Pancreas (tissue), 10 donors: ENCODE measurements at regions not wholly inside any gene's neighbourhood (a gene's known extent, or its start where the extent isn't known, plus 50 kb on each side); places are given as distances from the start of the nearest gene placed in this dataset.

Experiments used
- ATAC-seq, 4 donors: fragments of 200-7000 bp; cut with Tn5 transposase; one replicate each; pipeline versions ENCODE4 v1.8.0 to v1.9.1; 2020; ENCODE audit warnings: mild to moderate bottlenecking in 4 of 4, moderate library complexity in 4 of 4
- DNase-seq, 6 donors: peaks; one replicate each; pipeline ENCODE4 v3.0.0-alpha.2; 2020
- FAIRE-seq: peaks from 2 replicates; lab custom pipeline; 2012; peaks lifted over from hg19 to GRCh38; lab: Jason Lieb, UNC
- H3K27ac ChIP-seq, 4 donors: fragments of 200-600 bp; sonication (generic); 1 replicate in 3 of 4; 2 replicates in 1 of 4; pipeline versions ENCODE4 v1.5.0 to v1.8.0; 2020
- H3K27me3 ChIP-seq, 4 donors: fragments of 200-600 bp; one replicate each; pipeline ENCODE4 v1.8.0; 2021
- H3K36me3 ChIP-seq, 3 donors: fragments of 200-600 bp; sonication (generic) in 1 of 3; one replicate each; pipeline versions ENCODE4 v1.5.0 to v1.8.0; 2020 to 2021
- H3K4me1 ChIP-seq, 3 donors: fragments of 200-600 bp; one replicate each; pipeline ENCODE4 v1.8.0; 2021
- H3K4me3 ChIP-seq, 4 donors: fragments of 200-600 bp; sonication (generic) in 2 of 4; one replicate each; pipeline versions ENCODE4 v1.5.0 to v1.8.0; 2020 to 2021
- H3K9me3 ChIP-seq, 4 donors: fragments of 200-600 bp; one replicate each; pipeline ENCODE4 v1.8.0; 2021
- WGBS, 2 donors: extraction: QIAGEN DNeasy Blood & Tissue Kit; methylation state at CpG; one replicate each; pipeline ENCODE4 v1.1.7; 2013; 5-methylcytosine and 5-hydroxymethylcytosine counted together
- intact Hi-C, 3 donors: fragments of 100-400 bp; cut with DNase I; formaldehyde crosslinking; loops; one replicate each; pipeline versions ENCODE4 v1.11.1 to v1.14.2; 2022
- TF ChIP-seq, protein P1 (sequence below), 4 donors: fragments of 200-600 bp; sonication (generic) in 3 of 4; IDR thresholded peaks; one replicate each; pipeline versions ENCODE4 v1.5.0 to v1.8.0; 2021; ENCODE audit warnings: antibody characterized with exemption in 4 of 4
- donor health status: healthy with polysubstance abuse.
- donor health status: DM: no; HTN: no; CAD: no; lungs with moderate emphysema.
- donor health status: DM: no; HTN: no; CAD: no.
- donor health status: control.
- donor health status: control.
- donor health status: Bipolar disorder and iron deficiency.
- donor health status: DM: yes; HTN: yes; CAD: no.
- donor health status: DM: no; HTN: no; CAD: no.
- donor health status: DM: no; HTN: no; CAD: no.
- donor health status: DM: yes; HTN: yes; CAD: no.

DNA sequence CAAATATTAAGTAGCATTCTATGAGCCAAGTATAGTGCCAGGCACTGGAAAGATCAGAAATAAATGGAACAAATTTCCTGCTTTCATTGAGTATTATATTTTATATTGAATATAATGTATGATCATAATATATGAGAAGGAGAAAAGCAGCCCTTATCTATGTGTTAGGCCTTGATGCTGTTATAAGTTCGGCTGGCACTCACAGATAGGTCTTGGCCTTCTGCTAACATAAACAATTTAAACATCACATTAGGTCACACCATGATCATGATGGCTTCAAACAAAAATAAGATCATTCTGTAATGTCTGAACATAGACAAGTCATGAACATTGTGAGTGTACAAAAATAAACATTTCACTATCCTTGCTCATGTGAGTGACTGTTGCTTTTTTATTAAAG lies 584.0 kb upstream of the ZNF385D start:
- no peak for FAIRE-seq
- no peaks in the 10 kb centered on the region for H3K36me3 ChIP-seq
- intact Hi-C loops, result no loop called here
- no peak overlapping the region for H3K4me3 ChIP-seq
- no peak for DNase-seq
- H3K27ac ChIP-seq, result no peak overlapping the region
- no peak for ATAC-seq
- no peaks in the 10 kb centered on the region for H3K27me3 ChIP-seq
- TF ChIP-seq, protein P1, sequence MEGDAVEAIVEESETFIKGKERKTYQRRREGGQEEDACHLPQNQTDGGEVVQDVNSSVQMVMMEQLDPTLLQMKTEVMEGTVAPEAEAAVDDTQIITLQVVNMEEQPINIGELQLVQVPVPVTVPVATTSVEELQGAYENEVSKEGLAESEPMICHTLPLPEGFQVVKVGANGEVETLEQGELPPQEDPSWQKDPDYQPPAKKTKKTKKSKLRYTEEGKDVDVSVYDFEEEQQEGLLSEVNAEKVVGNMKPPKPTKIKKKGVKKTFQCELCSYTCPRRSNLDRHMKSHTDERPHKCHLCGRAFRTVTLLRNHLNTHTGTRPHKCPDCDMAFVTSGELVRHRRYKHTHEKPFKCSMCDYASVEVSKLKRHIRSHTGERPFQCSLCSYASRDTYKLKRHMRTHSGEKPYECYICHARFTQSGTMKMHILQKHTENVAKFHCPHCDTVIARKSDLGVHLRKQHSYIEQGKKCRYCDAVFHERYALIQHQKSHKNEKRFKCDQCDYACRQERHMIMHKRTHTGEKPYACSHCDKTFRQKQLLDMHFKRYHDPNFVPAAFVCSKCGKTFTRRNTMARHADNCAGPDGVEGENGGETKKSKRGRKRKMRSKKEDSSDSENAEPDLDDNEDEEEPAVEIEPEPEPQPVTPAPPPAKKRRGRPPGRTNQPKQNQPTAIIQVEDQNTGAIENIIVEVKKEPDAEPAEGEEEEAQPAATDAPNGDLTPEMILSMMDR (IDR thresholded peaks at IDR 0.05), result no peak
- H3K4me1 ChIP-seq, result no peaks in the 10 kb centered on the region
- H3K9me3 ChIP-seq, result no peaks in the 10 kb centered on the region
- 35 to 50% methylated on average over 1 of the region's 1 CpG for WGBS, 2 donors

DNA sequence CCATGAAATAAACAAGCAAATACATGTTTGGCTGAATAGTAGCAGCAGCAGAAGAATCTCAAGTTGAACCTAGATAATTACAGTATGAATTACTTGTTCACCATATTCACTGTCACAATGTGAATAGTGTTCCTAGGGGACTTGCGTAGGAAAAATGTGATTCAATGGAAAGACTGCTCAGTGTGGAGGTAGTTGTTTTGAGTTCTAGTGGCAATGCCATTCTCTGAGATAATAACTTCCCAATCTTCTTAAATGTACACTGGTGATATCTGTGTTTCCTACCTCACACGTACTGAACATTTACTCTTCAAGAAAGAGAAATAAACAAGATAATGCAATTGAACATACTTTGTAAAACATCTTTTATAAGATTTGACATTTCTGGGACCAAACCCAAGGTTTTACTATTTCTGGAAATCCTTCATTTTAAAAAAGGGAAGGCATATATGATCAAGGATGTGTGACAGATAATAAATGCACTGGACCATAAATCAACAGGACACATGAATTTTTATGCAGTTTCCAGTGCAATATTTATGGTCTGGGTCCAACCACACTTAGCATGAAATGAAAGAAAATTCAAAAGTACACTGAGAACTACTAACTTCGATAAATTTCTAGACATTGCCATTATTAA lies 598.3 kb upstream of the ZNF385D start:
- no peak for FAIRE-seq
- no peak for ATAC-seq
- TF ChIP-seq, protein P1 (IDR thresholded peaks at IDR 0.05), result no peak

DNA sequence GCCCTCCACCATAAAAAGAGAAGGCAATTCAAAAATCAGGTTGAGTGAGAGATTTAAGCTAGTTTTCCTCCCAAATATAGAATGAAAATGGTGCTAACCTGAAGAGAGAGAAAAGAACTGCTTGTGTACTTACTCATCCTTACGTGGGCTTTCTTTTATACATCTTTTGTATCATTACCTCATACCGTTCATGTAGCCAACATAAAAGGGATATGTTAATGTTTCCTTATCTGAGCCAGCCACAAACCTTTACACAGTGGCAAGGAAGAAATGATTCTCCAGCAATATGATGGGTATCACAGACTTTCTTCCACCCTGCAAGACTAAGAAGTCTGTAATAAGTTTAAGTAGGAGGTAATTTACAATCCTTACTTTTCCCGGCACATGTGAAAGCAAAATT lies 600.8 kb upstream of the ZNF385D start:
- DNase-seq (no peak), FAIRE-seq (no peak), ATAC-seq (no peak)
- Histone ChIP-seq H3K27me3 (no peaks in the 10 kb centered on the region), H3K4me1 (no peaks in the 10 kb centered on the region), H3K4me3 (no peak overlapping the region), H3K36me3 (no peaks in the 10 kb centered on the region), H3K27ac (no peak overlapping the region), H3K9me3 (no peaks in the 10 kb centered on the region)
- TF ChIP-seq, protein P1 (IDR thresholded peaks at IDR 0.05), result no peak
- 60 to 65% methylated on average over 3 of the region's 3 CpGs for whole genome bisulfite sequencing, 2 donors
- intact Hi-C loops, result no loop called here

More for the DNA sequence above, 598.3 kb upstream of the ZNF385D start:
- no peak for DNase-seq
- no peak overlapping the region for H3K4me3 ChIP-seq
- intact Hi-C loops, result no loop called here
- no peaks in the 10 kb centered on the region for H3K27me3 ChIP-seq
- H3K27ac ChIP-seq, result no peak overlapping the region
- WGBS, 2 donors, result 56 to 61% methylated on average over 3 of the region's 3 CpGs
- H3K9me3 ChIP-seq, result no peaks in the 10 kb centered on the region
- no peaks in the 10 kb centered on the region for H3K4me1 ChIP-seq
- no peaks in the 10 kb centered on the region for H3K36me3 ChIP-seq

DNA sequence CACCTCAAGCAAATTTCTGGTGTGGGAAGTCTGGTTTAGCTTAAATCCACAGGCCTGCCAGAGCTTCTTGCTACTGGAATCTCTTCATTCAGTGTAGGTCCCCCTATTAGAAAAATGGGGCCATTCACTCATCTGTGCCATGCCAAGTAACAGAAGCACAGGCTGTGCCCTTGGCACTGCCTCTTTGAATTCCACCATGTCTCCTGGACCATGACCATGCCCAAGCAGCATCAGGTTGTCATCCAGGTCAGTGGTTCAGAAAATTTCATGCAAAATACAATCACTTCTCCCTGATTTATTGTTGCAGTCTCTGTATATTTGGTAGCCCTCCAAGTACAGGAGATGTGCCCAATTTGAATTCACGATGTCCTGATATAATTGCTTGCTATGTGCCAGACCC lies 602.1 kb upstream of the ZNF385D start:
- H3K4me1 ChIP-seq, result no peaks in the 10 kb centered on the region
- no peak for DNase-seq
- no peaks in the 10 kb centered on the region for H3K36me3 ChIP-seq
- no peaks in the 10 kb centered on the region for H3K9me3 ChIP-seq
- no peak for ATAC-seq
- H3K4me3 ChIP-seq, result no peak overlapping the region
- TF ChIP-seq, protein P1 (IDR thresholded peaks at IDR 0.05), result no peak
- H3K27me3 ChIP-seq, result no peaks in the 10 kb centered on the region
- no peak for FAIRE-seq
- H3K27ac ChIP-seq, result no peak overlapping the region
- intact Hi-C loops, result no loop called here
- 49 to 81% methylated on average over 1 of the region's 1 CpG for WGBS, 2 donors

GRCh38 chr3:22358334-22358733 lies 607.3 kb upstream of the ZNF385D start:
- intact Hi-C loops, result no loop called here
- Histone ChIP-seq H3K9me3 (no peaks in the 10 kb centered on the region), H3K36me3 (no peaks in the 10 kb centered on the region), H3K4me3 (no peak overlapping the region), H3K27me3 (no peaks in the 10 kb centered on the region), H3K27ac (no peak overlapping the region), H3K4me1 (no peaks in the 10 kb centered on the region)
- WGBS, 2 donors, result 86 to 100% methylated on average over 1 of the region's 1 CpG
- TF ChIP-seq, protein P1 (IDR thresholded peaks at IDR 0.05), result no peak
- ATAC-seq (no peak), FAIRE-seq (no peak), DNase-seq (no peak)
